Islet precursor cell (in vitro differentiated cells): ENCODE measurements at regions not wholly inside any gene's neighbourhood (a gene's known extent, or its start where the extent isn't known, plus 50 kb on each side); places are given as distances from the start of the nearest gene placed in this dataset.

Source experiments
- DNase-seq: peaks from one replicate; pipeline ENCODE4 v3.0.0-alpha.2; 2018

DNA sequence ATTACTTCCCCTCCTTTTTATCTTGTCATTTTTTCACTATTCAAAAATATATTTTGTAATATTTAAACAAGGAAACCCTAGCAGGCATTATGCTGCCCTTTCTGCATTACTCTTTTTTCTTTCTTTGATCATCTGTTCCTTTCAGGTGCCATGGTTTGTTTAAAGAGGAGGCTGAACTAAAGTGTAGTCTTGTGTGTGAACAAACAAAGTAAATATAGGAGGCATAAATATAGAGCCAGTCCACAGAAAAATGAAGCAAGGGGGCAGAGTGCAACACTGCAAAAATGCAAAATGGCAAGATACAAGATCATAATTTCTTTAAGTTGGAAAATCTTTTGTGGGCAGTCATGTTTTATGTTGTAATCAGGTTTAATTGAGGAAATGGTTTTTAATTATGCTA, 947.3 kb upstream of the COX7C start:
- DNase-seq = no peak

DNA sequence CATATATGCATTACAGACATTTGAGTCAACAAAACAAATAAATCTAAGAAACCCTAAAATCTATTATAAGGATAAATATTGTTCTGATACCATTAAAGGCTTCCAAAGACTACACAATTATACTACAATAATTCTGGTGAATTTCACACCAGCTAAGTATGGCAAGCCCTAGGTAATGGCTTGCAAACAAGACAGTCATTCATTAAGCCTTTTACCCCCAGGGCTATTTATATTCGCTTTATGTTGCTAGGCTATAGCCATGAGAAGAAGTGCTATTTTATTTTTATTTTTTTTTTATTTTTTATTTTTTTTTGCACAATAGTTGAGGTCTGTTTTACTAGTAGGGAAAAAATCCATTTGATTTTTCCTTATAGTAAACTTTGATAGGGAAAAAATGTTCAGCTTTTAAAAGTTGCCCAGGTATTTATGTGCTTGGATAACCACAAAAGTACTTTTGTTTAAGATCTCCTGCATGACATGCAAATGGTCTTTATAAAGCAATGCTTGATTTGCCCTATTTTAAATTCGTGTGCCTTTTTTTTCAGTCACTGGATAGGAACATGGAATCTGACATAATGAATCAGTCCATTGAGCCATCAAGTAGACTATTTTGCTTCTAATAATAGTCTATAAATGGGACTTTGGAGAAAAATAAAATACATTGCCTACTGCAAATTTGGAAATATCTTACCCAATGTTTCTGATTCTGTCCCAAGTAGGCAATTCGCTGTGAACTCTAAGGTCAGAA, 946.3 kb upstream of the COX7C start:
- no peak for DNase-seq

DNA sequence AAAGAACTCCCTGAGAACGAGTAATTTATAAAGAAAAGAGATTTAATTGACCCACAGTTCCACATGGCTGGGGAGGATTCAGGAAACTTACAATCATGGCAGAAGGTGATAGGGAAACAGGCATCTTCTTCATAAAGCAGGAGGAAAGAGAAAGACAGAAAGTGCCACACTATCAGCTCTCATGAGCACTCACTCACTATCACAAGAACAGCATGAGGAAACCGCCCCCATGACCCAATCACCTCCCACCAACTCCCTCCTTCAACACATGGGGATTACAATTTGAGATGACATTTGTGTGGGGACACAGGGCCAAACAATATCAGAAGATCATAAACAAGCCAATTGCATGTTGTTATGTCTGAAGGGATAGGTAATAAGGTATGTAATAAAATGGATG, 935.9 kb upstream of the COX7C start:
- no peak for DNase-seq

DNA sequence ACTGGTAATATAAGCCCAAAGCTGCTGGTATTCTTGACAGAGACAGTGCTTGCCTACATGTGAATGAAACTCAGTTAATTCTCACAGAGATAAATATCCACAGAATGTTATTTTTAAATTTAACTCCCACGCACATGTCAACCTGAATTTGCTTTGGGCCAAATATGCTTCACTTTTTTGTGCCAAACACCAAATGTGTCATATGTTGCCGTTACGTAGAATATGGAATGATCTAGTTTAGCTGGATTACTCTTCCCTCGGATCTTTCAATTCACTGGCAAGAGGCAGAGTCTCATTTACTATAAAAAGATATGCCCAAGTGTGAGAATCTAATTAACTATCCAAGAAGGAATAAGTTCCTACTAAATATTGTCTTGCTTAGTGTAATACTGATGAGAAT, 933.4 kb upstream of the COX7C start:
- DNase-seq = no peak

DNA sequence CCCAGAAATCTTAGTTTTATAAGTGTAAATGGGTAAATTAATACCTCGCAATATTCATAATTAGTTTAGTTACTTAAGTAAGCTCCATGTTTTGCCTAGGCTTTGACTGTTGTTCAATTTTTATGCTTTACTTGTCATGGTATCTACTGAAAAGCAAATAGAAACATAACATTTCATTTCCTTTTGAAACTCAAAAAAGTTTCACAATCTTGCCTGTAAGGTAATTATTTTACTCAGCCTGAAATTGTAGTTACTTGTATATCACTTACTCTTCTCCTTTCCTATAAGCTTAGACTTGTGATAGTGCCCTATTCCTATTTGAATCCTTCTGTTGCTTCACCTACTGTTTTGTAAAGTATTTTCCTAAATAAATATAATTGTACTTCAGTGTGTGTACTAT, 914.4 kb upstream of the COX7C start:
- no peak for DNase-seq

DNA sequence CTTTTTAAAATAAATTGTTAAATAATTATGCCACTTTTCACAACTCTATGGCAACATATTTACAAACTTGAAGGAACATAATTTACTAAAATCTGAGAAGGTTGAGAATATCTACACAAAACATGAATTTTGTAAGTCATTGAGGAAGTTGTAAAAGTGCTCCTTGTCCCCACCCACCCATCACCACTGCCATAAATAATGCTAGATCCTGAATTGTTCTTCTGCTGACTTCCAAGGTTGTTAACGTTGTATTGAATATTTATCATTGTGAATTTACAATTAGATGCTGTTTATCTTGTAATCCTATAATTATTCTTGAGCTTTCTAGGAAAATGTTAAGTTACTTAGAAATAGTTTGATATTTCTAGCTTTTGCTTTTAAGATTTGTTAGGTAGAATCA, 908.0 kb upstream of the COX7C start:
- no peak for DNase-seq

DNA sequence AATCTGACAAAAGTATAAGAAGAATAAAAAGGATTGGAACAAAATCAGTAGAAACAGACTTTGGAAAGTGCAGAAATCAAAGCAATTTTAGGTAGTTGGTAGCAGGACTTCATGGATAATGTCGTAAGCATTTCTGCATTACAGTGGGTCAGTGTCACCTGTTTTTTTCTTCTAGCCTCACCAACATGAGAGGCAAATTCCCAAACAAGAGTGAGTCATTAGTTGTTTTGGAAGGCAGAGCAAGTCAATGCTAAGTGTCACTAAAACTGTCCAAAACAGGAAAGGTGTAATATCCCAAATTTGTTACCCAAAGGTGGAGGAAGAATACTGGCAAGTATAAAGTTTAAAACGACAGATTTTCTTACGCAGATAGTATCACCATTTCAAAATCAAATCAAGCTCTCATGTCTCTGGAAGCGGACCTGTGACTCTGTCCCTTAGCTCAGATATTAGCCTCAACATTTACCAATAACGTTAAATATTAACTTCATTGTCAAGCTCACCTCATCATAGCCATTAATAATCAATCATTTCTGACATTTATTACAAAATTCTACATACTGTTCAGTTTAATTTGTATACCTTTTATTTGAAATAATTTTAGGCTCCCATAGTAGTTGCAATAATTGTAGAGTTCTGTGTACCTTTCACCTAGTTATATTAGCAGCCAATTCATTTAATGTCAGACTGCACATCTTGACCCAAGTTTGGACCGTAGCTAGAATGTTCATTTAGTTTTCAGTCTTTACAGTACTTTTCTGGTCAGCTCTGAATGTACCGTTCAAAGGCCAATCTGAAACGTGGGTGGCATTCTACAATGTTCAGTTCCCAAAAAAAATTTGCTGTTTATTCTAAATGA, 901.2 kb upstream of the COX7C start:
- no peak for DNase-seq

DNA sequence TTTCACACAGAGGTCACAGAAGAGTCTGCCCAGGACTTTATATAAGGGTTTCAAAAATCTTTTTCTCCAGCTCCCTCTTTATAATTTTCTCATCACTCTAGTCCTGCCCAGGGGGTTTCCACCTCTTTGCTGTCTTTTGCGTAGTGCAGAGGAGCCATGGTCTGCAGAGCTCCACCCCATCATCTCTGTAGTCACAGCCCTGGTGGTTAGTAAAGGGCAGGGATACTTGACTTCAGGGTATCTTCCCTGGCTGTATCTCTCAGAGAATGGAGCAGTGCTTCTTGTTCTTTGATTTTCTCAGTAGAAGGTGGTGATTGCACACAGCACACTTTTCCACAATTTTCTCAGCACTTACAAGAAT, 900.6 kb upstream of the COX7C start:
- DNase-seq = no peak

DNA sequence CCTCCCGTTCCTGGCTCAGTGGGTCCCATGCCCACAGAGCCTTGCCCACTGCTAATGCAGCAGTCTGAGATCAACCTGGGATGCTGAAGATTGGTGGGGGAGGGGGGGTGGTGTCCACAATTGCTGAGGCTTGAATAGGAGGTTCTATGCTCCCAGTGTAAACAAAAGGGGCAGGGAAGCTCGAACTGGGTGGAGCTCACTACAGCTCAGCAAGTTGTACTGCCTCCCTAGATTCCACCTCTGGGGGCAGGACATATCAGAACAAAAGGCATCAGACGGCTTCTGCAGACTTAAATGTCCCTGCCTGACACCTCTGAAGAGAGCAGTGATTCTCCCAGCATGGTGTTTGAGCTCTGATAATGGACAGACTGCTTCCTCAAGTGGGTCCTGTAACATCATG, 885.6 kb upstream of the COX7C start:
- no peak for DNase-seq

DNA sequence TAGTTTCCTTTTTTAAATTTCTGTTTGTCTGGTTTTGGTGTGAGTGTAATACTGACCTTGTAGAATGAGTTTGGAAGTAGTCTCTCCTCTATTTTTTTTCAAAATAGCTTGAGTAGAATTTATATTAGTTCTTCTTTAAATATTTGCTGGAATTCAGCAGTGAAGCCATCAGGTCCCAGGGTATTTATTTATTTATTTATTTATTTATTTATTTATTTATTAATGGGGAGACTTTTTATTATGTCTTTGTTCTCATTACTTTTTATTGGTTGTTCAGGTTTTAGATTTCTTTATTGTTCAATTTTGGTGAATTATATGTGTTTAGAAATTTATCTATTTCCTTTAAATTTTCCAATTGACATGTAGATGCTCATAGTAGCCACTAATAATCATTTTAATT, 875.8 kb upstream of the COX7C start:
- no peak for DNase-seq

DNA sequence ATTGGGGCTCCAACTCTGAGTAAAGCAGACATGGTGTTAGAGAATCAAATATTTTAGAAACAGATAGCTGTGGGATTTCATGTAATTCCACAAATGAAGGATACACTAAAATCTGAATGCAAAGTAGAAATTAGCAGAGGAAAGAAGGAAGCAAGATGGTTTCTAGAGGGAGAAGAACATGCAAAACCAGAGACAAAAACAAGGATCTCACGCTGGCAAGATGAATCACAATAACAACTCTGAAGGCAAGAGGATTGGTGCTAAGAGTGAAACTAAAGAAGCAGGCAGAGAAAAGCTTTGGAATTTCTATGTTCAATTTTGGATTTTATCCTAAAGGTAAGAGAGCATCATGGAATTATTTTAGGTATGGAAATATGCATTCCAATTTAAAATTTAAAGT, 857.2 kb upstream of the COX7C start:
- DNase-seq = no peak

DNA sequence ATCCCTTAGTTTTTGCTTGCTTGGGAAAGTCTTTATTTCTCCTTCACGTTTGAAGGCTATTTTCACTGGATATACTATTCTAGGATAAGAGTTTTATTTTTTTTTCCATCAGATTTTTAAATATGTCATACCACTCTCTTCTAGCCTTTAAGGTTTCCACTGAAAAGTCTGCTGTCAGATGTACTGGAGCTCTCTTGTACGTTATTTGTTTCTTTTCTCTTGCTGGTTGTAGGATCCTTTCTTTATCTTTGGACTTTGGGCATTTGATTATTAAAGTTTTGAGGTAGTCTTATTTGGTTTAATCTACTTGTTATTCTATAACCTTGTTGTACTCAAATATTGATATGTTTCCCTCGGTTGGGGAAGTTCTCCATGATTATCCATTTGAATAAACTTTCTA, 848.4 kb upstream of the COX7C start:
- no peak for DNase-seq

DNA sequence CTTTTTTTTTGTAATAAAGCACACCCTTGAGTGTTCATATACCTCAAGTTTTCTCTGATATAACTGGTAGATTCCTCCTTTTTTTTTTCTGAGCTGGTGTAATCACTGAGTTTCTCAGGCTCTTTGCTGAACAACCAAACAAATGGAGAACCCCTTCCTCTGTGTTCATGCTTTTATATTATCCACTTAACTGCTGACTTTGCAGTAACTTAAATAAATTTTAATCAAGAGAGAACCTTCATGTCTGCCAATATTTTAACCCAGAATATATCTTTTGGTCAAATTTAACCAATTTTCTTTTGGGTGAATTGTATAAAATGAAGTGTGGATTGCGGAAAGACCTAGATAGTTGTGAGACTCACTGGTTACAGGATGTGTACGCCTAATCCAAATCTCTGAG, 833.0 kb upstream of the COX7C start:
- DNase-seq = no peak

DNA sequence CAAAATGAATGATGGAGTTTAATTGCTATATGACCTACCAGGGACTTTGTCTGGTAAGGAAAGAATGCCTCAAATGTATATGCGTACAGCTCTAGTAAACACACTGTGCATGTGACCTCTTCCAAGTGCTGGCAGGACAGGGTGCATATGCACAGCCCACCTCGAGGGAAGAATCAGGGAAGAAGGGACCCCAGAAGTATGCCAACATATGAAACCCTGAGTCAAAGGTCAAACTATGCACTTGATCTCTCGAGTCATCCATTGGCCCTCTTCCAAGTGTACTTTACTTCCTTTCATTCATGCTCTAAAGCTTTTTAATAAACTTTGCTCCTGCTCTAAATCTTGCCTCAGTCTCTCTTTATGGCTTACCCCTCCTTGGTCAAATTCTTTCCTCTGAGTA, 804.6 kb upstream of the COX7C start:
- no peak for DNase-seq

DNA sequence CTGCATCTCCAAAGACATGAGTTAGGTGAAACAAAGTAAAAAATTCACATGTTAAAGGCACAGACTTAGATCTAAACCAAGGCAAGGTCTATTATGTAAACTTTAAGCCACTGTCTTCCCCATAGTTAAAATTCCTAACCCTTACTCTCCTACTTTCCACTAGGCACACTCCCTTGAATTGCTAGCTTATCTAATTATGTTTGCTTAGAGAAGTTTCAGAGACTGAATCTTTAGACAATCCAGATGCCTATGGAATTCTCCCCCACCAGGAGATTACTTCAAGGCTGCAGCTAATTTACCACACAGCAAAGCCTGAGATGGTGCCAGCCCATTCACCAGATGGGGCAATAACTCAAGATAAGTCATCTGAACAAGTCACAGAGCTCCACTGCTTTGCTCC, 803.1 kb upstream of the COX7C start:
- peak; percentile 94 for DNase-seq

DNA sequence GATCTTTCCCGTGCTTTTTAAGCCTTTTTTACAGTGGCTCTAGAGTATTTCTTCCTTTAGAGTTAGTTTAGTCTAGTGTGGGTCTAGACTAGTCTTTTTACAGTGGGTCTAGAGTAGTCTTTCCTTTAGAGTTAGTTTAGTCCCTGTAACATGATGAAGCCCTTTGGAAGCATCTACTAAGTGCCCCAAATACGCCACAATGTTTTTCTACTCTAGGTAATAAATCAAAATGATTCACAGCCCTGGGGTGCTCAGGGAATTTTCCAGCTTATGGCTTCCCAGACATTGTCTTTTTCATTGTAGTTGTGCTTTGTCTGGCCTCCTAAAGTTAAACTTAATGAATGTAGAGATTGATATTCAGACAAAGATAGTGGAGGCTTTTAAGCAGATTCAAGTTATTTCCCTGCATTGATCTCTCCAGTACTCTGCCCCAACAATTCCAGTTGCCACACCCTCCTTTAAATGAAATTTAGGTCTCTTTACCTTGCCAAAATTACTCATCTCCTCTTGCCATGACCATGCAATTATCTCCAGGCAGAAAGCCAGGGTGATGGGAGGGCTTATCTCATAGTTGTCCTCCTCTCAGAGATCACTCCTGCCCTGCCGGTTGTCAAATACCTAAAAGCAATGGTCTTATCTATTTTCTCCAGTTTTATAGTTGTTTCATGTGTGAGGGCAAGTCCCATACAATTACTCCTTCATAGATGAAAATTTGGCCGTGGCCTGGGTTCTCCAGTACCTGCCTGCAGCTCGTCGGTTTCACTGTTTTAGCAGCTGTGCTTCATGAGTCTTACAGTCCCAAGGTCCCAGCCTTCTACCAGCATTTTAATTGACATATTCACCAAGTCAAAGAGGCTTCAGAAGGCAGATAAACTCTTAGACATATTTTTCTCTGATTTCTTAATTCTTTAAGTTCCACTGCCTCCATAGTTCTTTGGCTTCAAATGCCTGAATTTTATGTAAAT, 794.0 kb upstream of the COX7C start:
- DNase-seq = peak; percentile 52

DNA sequence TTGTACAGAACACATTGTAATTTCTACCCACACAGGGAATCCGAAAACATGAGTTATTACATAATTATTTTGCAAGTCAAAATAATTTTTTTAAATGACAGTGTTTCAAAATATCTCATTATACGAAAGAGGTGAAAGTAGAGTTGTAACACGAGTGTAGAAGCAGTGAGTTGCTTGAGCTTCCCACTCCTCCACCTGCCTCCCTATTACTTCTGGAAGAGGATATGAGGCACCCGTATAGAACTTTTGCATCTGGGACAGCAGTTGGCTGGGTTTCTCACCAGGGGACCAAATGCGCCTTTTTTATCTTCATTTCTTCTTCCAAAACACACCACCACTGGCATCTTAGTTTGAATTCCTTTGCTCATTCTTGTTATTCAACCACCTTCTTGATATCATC, 779.0 kb upstream of the COX7C start:
- DNase-seq = no peak

DNA sequence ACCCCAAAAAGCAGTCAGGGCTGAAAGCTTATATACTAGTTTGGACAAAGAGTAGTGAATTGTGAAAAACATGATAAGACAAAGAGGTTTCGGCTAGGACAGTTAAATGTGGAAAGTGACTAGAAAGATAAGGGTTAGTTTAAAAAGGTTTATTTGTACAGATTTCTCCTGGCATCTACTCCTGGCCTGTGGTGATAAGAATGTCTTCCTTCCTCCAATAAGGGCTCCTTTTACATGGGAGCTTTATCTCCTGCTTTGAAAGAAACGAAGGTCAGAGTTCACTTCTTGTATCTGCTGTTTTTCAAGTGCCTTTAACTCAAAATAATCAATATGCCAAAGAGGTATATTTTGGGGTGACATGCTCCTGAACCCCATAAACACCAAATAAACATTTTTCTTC, 776.1 kb upstream of the COX7C start:
- no peak for DNase-seq

DNA sequence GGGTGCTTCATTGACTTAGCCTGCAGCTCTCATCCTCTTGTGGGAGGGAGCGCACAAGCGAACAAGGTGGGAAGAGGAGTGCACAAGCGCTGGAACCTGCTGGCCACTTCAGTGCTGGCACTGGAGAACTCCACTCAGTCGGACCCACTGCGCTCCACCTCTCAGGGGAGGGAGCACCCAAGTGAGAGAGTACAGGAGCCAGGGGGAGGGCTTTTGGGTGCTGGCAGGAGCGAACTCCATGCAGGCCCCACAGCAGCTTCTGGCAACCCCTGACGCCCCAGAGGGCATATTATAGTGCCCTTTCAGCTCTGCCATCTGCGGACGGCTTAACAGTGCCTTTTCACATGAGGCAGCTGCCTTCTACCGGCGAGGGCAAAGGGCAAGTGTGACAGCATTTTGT, 774.2 kb upstream of the COX7C start:
- no peak for DNase-seq

DNA sequence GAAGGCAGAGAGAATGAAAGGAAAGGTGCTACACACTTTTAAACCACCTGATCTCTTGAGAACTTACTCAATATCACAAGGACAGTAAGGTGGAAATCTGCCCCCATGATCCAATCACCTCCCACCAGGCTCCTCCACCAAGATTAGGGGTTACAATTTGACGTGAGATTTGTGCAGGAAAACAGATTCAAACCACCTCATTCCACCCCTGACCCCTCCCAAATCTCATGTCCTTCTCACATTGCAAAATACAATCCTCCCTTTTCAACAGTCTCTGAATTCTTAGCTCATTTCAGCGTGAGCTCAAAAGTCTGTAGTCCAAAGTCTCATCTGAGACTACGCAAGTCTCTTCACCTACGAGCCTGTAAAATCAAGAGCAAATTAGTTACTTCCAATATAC, 768.3 kb upstream of the COX7C start:
- no peak for DNase-seq

DNA sequence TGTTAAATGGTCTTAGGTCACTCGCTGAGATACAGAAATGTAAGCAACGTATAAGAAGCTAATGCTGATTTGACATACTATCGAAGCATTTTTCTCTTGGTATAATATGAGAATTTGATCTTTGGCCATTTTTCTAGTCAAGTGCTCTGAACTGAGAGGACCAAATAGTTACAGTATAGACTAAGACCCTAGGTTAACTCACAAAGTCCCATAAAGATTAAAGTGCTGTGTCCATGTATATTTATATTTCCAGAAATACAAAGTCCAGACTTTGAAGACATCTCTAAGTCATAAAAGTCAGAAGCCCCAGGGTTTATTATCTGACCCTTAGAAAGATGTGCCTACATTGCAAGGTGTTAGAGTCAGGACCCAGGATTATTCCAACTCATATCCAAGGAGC, 752.4 kb upstream of the COX7C start:
- no peak for DNase-seq

DNA sequence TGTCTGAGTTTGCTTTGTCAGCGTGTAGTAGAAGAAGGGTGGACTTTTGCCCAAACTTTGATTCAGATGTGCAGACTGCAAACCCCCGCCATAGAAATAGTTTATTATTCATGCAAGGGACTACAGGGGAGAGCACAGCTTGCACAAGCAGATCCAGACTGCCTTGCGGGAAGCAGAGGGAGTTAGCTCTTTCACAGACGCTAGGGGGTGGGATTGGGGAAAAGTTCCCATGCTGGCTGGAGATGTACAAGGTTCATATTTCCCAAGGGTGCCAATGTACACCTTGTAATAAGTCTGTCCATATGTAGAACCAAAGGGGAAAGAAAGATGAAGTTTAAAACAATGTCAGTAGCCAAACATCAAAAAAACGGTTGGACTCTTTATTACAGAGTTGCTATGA, 749.7 kb upstream of the COX7C start:
- no peak for DNase-seq

DNA sequence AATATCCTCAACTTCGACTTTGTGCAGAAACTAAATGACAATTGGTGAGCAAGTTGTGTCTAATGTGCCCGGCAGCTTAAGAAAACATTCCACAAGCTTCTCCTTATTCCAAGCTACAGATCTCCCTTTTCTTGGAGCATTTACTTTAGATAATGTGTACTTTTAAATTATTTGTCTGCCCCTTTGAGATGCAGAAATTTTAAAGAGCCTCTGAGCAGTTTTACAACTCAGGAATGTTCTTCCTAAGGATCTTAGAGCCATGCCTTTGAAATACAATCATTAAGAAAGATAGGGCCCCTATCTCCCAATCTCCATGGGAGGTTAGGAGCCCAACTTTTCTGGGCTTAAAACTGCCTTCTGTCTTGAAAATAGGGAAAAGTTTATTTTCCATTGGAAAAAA, 723.7 kb upstream of the COX7C start:
- DNase-seq = no peak

DNA sequence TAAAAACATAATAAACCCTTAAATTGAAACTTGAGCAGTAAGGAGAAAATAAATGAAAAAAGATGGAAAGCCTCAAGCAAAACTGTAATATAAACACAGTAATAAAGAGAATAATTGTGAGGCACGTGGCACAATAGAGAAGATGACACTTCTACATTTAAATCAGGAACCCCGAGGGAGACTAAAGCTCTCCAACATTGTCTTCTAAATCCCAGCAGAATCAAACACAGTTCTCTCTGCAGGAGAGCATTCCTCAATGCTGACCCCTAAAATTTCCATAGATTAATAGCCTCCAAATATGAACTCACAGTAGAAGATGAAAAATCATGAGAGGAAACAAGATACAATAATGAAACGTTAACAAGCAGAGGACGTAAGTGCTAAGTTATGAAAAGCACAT, 721.2 kb upstream of the COX7C start:
- DNase-seq = no peak
